GM23338 (cell line): ENCODE measurements at regions not wholly inside any gene's neighbourhood (a gene's known extent, or its start where the extent isn't known, plus 50 kb on each side); places are given as distances from the start of the nearest gene placed in this dataset.

ENCODE experiments used
- ATAC-seq: fragments of 200-7000 bp; cut with Tn5 transposase; 3 replicates; pipeline ENCODE4 v1.9.1; 2020
- DNase-seq: peaks from one replicate; pipeline ENCODE4 v3.0.0-alpha.2; 2015; ENCODE audit warnings: low spot score
- H2AFZ ChIP-seq: fragments of 200-600 bp; sonication (generic); 2 replicates; pipeline ENCODE4 v1.8.0; 2016; ENCODE audit warnings: antibody characterized with exemption, mild to moderate bottlenecking, moderate library complexity
- H3F3A ChIP-seq: fragments of 200-600 bp; sonication (generic); replicated peaks from 2 replicates; pipeline ENCODE4 v1.8.0; 2017; ENCODE audit warnings: antibody characterized with exemption, mixed run types, low read depth
- H3K27ac ChIP-seq: fragments of 200-600 bp; sonication (generic); 2 replicates; pipeline ENCODE4 v1.6.1; 2016; ENCODE audit warnings: low read depth
- H3K27me3 ChIP-seq: fragments of 200-600 bp; sonication (generic); 2 replicates; pipeline ENCODE4 v1.8.0; 2016; ENCODE audit warnings: mild to moderate bottlenecking, mixed run types, moderate library complexity; ENCODE audit not compliant: insufficient read depth
- H3K36me3 ChIP-seq: fragments of 200-600 bp; sonication (generic); 2 replicates; pipeline ENCODE4 v1.8.0; 2016; ENCODE audit warnings: mild to moderate bottlenecking; ENCODE audit not compliant: insufficient read depth
- H3K4me1 ChIP-seq: fragments of 200-600 bp; sonication (generic); 2 replicates; pipeline ENCODE4 v1.8.0; 2016; ENCODE audit warnings: mild to moderate bottlenecking, moderate library complexity; ENCODE audit not compliant: insufficient read depth
- H3K4me2 ChIP-seq: fragments of 200-600 bp; sonication (generic); 2 replicates; pipeline ENCODE4 v1.7.1; 2017; ENCODE audit warnings: mixed run types
- H3K4me3 ChIP-seq: fragments of 200-600 bp; sonication (generic); 2 replicates; pipeline ENCODE4 v1.6.1; 2016; ENCODE audit warnings: mixed run types
- H3K79me2 ChIP-seq: fragments of 200-600 bp; sonication (generic); replicated peaks from 2 replicates; pipeline ENCODE4 v1.8.0; 2017; ENCODE audit warnings: mild to moderate bottlenecking; ENCODE audit not compliant: insufficient read depth
- H3K9me2 ChIP-seq: fragments of 200-600 bp; sonication (generic); 2 replicates; pipeline ENCODE4 v1.8.0; 2017; ENCODE audit not compliant: insufficient read depth
- H4K20me1 ChIP-seq: fragments of 200-600 bp; sonication (generic); replicated peaks from 2 replicates; pipeline ENCODE4 v1.8.0; 2017; ENCODE audit warnings: mild to moderate bottlenecking; ENCODE audit not compliant: insufficient read depth
- H3K27ac Mint-ChIP-seq: 2 replicates; pipeline ENCODE4 v1.8.0; 2020; ENCODE audit warnings: inconsistent platforms, mild to moderate bottlenecking, moderate library complexity, mixed read lengths
- H3K27me3 Mint-ChIP-seq: 3 replicates; pipeline ENCODE4 v1.8.0; 2022; ENCODE audit warnings: low read depth, mild to moderate bottlenecking, moderate library complexity, mixed read lengths, inconsistent platforms; ENCODE audit not compliant: insufficient read depth, poor library complexity
- H3K36me3 Mint-ChIP-seq: 3 replicates; pipeline ENCODE4 v1.8.0; 2021; ENCODE audit warnings: low read depth, mild to moderate bottlenecking, inconsistent platforms, moderate library complexity, mixed read lengths
- H3K4me1 Mint-ChIP-seq: 3 replicates; pipeline ENCODE4 v1.8.0; 2020; ENCODE audit warnings: mild to moderate bottlenecking, inconsistent platforms, mixed read lengths
- H3K4me3 Mint-ChIP-seq: 3 replicates; pipeline ENCODE4 v1.8.0; 2021; ENCODE audit warnings: moderate library complexity, mild to moderate bottlenecking, inconsistent platforms, mixed read lengths
- H3K9me3 Mint-ChIP-seq: 3 replicates; pipeline ENCODE4 v1.8.0; 2020; ENCODE audit warnings: moderate library complexity, mild to moderate bottlenecking, inconsistent platforms, mixed read lengths
- CREB1 ChIP-seq: fragments of 250-450 bp; sonication (Bioruptor Pico); IDR thresholded peaks from 2 replicates; pipeline ENCODE4 v1.5.0; 2020; ENCODE audit warnings: low read depth, mild to moderate bottlenecking, moderate library complexity
- EZH2 ChIP-seq: fragments of 200-600 bp; sonication (generic); IDR thresholded peaks from one replicate; pipeline ENCODE4 v1.8.0; 2017; ENCODE audit warnings: antibody characterized with exemption, mild to moderate bottlenecking, low read depth; ENCODE audit not compliant: unreplicated experiment
- EZH2phosphoT487 ChIP-seq: fragments of 200-600 bp; sonication (generic); IDR thresholded peaks from one replicate; pipeline ENCODE4 v1.8.1; 2018; ENCODE audit warnings: antibody characterized with exemption; ENCODE audit not compliant: unreplicated experiment
- JUNB ChIP-seq: IDR thresholded peaks from one replicate; pipeline ENCODE4 v1.6.1; 2016; ENCODE audit warnings: antibody characterized with exemption; ENCODE audit not compliant: unreplicated experiment
- NANOG ChIP-seq: IDR thresholded peaks from 2 replicates; pipeline ENCODE4 v1.6.1; 2016; ENCODE audit warnings: antibody characterized with exemption, borderline replicate concordance
- POLR2AphosphoS5 ChIP-seq: IDR thresholded peaks from 2 replicates; pipeline ENCODE4 v1.6.1; 2016; ENCODE audit warnings: antibody characterized with exemption, low read depth
- STAT1 ChIP-seq: IDR thresholded peaks from one replicate; pipeline ENCODE4 v1.6.1; 2016; ENCODE audit warnings: antibody characterized with exemption; ENCODE audit not compliant: unreplicated experiment
- ZNF114 ChIP-seq: fragments of 250-450 bp; sonication (Bioruptor Pico); IDR thresholded peaks from 2 replicates; pipeline ENCODE4 v1.5.0; 2020; ENCODE audit warnings: mild to moderate bottlenecking, moderate library complexity
- ZNF331 ChIP-seq: fragments of 250-450 bp; sonication (Bioruptor Pico); IDR thresholded peaks from 2 replicates; pipeline ENCODE4 v1.5.0; 2020; ENCODE audit warnings: low read depth, mild to moderate bottlenecking, moderate library complexity
- TF ChIP-seq, protein P1 (sequence below), 2 experiments: fragments of 200-600 bp in 1 of 2; sonication (generic) in 1 of 2; conservative IDR thresholded peaks; 2 replicates each; pipeline versions ENCODE4 v1.5.1 to v1.6.1; 2016 to 2017; ENCODE audit warnings: antibody characterized with exemption in 2 of 2, low read depth in 2 of 2, mild to moderate bottlenecking in 2 of 2, moderate library complexity in 1 of 2
- TF ChIP-seq, protein P2 (sequence below): IDR thresholded peaks from 2 replicates; pipeline ENCODE4 v1.6.1; 2016; ENCODE audit warnings: antibody characterized with exemption
- TF ChIP-seq, protein P3 (sequence below): fragments of 250-450 bp; sonication (Bioruptor Pico); IDR thresholded peaks from 2 replicates; pipeline ENCODE4 v1.5.0; 2020; ENCODE audit warnings: mild to moderate bottlenecking, moderate library complexity
- TF ChIP-seq, protein P4 (sequence below): IDR thresholded peaks from one replicate; pipeline ENCODE4 v1.6.1; 2018; ENCODE audit warnings: antibody characterized with exemption; ENCODE audit not compliant: unreplicated experiment

DNA sequence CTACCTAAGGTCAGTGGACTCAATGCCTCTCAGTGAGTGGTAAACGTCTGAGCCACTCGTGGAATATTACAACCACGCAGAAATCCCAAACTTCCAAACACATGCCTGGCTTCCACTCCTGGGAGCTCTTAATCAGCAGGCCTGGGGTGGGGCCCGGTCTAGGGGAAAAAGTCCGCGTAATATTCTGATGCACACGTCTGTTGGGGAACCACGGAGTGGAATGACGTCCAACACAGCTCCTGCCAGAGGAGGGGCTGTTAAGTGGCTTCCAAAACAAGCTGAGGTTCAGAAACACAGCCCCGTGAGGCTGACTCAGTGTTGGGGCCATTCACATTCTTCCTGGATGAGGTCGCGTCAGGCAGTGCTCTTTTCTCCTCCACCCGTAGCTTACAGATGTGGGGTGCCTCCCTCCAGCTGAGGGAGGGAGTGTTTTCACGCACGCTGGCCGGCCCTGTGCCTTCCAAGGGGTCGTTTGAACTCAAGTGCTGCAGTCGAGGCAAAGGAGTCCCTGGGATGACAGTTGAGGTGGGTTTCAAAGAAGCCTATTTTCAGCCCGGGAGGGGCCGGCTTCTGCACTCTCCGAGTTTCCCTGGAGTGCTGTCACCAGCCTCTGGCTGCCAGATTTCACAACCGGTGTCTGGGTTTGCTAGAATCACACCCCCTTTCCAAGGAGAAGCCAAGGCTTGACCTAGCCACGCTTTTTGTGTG is 73.1 kb downstream of the ACKR3 start:
- DNase-seq (peak; percentile 54), ATAC-seq (peak; percentile 90)
- Histone ChIP-seq H3K36me3 (no peaks in the 10 kb centered on the region), H3K4me1 (no peaks in the 10 kb centered on the region), H3K4me3 (no peak overlapping the region), H3F3A (no peaks in the 10 kb centered on the region), H2AFZ (peak overlapping the region; percentile 87), H3K9me2 (no peaks in the 10 kb centered on the region), H3K27me3 (no peaks in the 10 kb centered on the region), H4K20me1 (no peaks in the 10 kb centered on the region), H3K27ac (no peak overlapping the region), H3K79me2 (no peaks in the 10 kb centered on the region), H3K4me2 (no peak overlapping the region)
- TF ChIP-seq CREB1 (CRISPR knock-in tag) (no peak), NANOG (no peak), STAT1 (no peak), ZNF114 (CRISPR knock-in tag) (no peak), EZH2phosphoT487 (no peak), POLR2AphosphoS5 (no peak), JUNB (no peak), ZNF331 (CRISPR knock-in tag) (no peak), EZH2 (no peak)
- TF ChIP-seq, protein P1, sequence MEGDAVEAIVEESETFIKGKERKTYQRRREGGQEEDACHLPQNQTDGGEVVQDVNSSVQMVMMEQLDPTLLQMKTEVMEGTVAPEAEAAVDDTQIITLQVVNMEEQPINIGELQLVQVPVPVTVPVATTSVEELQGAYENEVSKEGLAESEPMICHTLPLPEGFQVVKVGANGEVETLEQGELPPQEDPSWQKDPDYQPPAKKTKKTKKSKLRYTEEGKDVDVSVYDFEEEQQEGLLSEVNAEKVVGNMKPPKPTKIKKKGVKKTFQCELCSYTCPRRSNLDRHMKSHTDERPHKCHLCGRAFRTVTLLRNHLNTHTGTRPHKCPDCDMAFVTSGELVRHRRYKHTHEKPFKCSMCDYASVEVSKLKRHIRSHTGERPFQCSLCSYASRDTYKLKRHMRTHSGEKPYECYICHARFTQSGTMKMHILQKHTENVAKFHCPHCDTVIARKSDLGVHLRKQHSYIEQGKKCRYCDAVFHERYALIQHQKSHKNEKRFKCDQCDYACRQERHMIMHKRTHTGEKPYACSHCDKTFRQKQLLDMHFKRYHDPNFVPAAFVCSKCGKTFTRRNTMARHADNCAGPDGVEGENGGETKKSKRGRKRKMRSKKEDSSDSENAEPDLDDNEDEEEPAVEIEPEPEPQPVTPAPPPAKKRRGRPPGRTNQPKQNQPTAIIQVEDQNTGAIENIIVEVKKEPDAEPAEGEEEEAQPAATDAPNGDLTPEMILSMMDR (conservative IDR thresholded peaks at IDR 0.05; ENCODE audit: low read depth in 2 of 2) = no peak
- TF ChIP-seq, protein P2, sequence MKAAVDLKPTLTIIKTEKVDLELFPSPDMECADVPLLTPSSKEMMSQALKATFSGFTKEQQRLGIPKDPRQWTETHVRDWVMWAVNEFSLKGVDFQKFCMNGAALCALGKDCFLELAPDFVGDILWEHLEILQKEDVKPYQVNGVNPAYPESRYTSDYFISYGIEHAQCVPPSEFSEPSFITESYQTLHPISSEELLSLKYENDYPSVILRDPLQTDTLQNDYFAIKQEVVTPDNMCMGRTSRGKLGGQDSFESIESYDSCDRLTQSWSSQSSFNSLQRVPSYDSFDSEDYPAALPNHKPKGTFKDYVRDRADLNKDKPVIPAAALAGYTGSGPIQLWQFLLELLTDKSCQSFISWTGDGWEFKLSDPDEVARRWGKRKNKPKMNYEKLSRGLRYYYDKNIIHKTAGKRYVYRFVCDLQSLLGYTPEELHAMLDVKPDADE = no peak
- TF ChIP-seq, protein P3, sequence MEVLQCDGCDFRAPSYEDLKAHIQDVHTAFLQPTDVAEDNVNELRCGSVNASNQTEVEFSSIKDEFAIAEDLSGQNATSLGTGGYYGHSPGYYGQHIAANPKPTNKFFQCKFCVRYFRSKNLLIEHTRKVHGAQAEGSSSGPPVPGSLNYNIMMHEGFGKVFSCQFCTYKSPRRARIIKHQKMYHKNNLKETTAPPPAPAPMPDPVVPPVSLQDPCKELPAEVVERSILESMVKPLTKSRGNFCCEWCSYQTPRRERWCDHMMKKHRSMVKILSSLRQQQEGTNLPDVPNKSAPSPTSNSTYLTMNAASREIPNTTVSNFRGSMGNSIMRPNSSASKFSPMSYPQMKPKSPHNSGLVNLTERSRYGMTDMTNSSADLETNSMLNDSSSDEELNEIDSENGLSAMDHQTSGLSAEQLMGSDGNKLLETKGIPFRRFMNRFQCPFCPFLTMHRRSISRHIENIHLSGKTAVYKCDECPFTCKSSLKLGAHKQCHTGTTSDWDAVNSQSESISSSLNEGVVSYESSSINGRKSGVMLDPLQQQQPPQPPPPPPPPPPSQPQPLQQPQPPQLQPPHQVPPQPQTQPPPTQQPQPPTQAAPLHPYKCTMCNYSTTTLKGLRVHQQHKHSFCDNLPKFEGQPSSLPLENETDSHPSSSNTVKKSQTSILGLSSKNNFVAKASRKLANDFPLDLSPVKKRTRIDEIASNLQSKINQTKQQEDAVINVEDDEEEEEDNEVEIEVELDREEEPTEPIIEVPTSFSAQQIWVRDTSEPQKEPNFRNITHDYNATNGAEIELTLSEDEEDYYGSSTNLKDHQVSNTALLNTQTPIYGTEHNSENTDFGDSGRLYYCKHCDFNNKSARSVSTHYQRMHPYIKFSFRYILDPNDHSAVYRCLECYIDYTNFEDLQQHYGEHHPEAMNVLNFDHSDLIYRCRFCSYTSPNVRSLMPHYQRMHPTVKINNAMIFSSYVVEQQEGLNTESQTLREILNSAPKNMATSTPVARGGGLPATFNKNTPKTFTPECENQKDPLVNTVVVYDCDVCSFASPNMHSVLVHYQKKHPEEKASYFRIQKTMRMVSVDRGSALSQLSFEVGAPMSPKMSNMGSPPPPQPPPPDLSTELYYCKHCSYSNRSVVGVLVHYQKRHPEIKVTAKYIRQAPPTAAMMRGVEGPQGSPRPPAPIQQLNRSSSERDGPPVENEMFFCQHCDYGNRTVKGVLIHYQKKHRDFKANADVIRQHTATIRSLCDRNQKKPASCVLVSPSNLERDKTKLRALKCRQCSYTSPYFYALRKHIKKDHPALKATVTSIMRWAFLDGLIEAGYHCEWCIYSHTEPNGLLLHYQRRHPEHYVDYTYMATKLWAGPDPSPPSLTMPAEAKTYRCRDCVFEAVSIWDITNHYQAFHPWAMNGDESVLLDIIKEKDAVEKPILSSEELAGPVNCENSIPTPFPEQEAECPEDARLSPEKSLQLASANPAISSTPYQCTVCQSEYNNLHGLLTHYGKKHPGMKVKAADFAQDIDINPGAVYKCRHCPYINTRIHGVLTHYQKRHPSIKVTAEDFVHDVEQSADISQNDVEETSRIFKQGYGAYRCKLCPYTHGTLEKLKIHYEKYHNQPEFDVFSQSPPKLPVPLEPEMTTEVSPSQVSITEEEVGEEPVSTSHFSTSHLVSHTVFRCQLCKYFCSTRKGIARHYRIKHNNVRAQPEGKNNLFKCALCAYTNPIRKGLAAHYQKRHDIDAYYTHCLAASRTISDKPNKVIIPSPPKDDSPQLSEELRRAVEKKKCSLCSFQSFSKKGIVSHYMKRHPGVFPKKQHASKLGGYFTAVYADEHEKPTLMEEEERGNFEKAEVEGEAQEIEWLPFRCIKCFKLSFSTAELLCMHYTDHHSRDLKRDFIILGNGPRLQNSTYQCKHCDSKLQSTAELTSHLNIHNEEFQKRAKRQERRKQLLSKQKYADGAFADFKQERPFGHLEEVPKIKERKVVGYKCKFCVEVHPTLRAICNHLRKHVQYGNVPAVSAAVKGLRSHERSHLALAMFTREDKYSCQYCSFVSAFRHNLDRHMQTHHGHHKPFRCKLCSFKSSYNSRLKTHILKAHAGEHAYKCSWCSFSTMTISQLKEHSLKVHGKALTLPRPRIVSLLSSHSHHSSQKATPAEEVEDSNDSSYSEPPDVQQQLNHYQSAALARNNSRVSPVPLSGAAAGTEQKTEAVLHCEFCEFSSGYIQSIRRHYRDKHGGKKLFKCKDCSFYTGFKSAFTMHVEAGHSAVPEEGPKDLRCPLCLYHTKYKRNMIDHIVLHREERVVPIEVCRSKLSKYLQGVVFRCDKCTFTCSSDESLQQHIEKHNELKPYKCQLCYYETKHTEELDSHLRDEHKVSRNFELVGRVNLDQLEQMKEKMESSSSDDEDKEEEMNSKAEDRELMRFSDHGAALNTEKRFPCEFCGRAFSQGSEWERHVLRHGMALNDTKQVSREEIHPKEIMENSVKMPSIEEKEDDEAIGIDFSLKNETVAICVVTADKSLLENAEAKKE = no peak
- TF ChIP-seq, protein P4, sequence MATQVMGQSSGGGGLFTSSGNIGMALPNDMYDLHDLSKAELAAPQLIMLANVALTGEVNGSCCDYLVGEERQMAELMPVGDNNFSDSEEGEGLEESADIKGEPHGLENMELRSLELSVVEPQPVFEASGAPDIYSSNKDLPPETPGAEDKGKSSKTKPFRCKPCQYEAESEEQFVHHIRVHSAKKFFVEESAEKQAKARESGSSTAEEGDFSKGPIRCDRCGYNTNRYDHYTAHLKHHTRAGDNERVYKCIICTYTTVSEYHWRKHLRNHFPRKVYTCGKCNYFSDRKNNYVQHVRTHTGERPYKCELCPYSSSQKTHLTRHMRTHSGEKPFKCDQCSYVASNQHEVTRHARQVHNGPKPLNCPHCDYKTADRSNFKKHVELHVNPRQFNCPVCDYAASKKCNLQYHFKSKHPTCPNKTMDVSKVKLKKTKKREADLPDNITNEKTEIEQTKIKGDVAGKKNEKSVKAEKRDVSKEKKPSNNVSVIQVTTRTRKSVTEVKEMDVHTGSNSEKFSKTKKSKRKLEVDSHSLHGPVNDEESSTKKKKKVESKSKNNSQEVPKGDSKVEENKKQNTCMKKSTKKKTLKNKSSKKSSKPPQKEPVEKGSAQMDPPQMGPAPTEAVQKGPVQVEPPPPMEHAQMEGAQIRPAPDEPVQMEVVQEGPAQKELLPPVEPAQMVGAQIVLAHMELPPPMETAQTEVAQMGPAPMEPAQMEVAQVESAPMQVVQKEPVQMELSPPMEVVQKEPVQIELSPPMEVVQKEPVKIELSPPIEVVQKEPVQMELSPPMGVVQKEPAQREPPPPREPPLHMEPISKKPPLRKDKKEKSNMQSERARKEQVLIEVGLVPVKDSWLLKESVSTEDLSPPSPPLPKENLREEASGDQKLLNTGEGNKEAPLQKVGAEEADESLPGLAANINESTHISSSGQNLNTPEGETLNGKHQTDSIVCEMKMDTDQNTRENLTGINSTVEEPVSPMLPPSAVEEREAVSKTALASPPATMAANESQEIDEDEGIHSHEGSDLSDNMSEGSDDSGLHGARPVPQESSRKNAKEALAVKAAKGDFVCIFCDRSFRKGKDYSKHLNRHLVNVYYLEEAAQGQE = no peak
- Mint-ChIP-seq H3K27me3 (peaks cover 11% of the 10 kb centered on the region), H3K27ac (peak overlapping the region; percentile 74; the same call in 1 of the 2 replicates), H3K4me1 (peaks cover 8% of the 10 kb centered on the region), H3K9me3 (peaks cover 10% of the 10 kb centered on the region; the same call in 2 of the 3 replicates), H3K36me3 (peaks cover 4% of the 10 kb centered on the region; the same call in 1 of the 3 replicates), H3K4me3 (no peak overlapping the region)
